ENCODE measurements at regions not wholly inside any gene's neighbourhood (a gene's known extent, or its start where the extent isn't known, plus 50 kb on each side); places are given as distances from the start of the nearest gene placed in this dataset.

DNA sequence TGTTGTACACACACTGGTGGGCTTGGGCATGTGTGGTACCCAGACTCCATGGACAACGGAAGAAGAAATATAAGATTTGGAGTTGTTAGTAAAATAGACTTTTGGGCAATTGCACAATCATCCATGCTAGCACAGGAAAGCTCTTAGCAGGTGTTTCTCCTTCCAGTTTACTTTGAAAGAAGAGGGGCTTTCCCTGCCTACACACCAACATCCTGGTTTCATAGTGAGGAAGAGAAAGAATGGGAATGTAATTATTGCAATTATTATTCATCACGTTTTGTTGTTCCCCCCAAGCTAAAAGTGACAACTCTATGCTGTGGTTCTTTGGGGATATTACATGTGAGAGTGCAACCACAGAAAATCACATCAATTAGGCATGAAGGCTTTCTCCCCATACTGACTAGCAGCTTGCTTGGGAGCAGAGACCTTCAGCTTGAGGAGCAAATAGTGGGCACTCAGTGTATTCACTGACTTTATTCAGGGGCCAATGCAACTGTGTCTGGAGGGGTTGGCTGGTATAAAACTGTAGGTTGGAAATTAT is 57.2 kb upstream of the PUDP start:
- intact Hi-C loops (cut with DNase I): no loop called here
- H3K9me3 ChIP-seq: no peaks in the 10 kb centered on the region

GRCh38 chrX:7204619-7205018 is 56.7 kb upstream of the PUDP start:
- H3K27me3 ChIP-seq: no peaks in the 10 kb centered on the region
- H3K27ac ChIP-seq: no peak overlapping the region
- H3K4me3 ChIP-seq: no peak overlapping the region
- H3K4me1 ChIP-seq: no peaks in the 10 kb centered on the region
- H3K36me3 ChIP-seq: no peaks in the 10 kb centered on the region
- H3K9me3 ChIP-seq: no peaks in the 10 kb centered on the region
- DNase-seq (ENCODE audit: low spot score in 2 of 2): no peak
- intact Hi-C loops (cut with DNase I): no loop called here
- TF ChIP-seq, protein P1, sequence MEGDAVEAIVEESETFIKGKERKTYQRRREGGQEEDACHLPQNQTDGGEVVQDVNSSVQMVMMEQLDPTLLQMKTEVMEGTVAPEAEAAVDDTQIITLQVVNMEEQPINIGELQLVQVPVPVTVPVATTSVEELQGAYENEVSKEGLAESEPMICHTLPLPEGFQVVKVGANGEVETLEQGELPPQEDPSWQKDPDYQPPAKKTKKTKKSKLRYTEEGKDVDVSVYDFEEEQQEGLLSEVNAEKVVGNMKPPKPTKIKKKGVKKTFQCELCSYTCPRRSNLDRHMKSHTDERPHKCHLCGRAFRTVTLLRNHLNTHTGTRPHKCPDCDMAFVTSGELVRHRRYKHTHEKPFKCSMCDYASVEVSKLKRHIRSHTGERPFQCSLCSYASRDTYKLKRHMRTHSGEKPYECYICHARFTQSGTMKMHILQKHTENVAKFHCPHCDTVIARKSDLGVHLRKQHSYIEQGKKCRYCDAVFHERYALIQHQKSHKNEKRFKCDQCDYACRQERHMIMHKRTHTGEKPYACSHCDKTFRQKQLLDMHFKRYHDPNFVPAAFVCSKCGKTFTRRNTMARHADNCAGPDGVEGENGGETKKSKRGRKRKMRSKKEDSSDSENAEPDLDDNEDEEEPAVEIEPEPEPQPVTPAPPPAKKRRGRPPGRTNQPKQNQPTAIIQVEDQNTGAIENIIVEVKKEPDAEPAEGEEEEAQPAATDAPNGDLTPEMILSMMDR (IDR thresholded peaks at IDR 0.05): no peak

More for the DNA sequence above, 57.2 kb upstream of the PUDP start:
- no peak overlapping the region for H3K27ac ChIP-seq
- H3K36me3 ChIP-seq: no peaks in the 10 kb centered on the region
- TF ChIP-seq, protein P1 (IDR thresholded peaks at IDR 0.05): no peak
- no peak overlapping the region for H3K4me3 ChIP-seq
- no peaks in the 10 kb centered on the region for H3K27me3 ChIP-seq
- DNase-seq (ENCODE audit: low spot score in 2 of 2): no peak
- H3K4me1 ChIP-seq: no peaks in the 10 kb centered on the region

DNA sequence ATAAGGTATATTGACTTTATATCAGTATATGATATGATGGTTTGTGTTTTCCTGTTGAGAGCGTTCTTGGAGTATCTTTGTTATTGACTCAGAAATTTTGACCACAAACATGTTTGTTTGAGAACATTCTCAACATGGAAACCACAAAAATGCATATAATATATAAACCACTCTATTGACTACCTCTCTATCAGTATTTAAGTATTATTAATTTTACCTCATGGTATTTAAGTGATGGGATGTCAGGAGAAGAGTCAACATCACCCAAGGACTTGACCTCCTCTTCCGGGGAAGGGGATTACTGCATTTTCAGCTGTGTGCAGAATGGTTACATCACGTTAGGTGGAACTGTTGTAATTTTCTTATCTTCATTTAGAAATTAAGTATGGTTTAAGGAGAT is 54.3 kb upstream of the PUDP start:
- Histone ChIP-seq H3K36me3 (no peaks in the 10 kb centered on the region), H3K27ac (no peak overlapping the region), H3K4me1 (no peaks in the 10 kb centered on the region), H3K27me3 (no peaks in the 10 kb centered on the region), H3K4me3 (no peak overlapping the region), H3K9me3 (no peaks in the 10 kb centered on the region)
- intact Hi-C loops (cut with DNase I): no loop called here
- TF ChIP-seq, protein P1 (IDR thresholded peaks at IDR 0.05): no peak
- no peak for DNase-seq (ENCODE audit: low spot score in 2 of 2)

DNA sequence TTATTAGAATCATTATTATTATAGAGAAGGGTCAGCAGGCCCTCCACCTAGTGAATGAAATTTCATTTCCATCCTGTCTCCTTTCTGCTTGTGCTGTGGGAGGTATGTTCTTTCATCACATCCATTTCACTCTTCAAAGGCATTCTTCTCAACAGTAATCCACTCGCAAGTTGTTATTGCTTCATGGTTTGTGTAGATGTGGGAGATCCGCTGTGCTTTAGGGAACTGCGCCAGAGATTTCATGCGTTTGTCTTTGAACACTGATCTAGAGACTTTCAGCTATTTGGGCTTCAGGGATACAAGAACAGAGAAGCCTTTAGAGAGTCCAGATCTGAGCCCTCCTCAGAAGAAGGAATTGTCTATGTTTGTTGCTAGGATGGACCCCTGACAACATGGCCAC is 53.5 kb upstream of the PUDP start:
- H3K4me1 ChIP-seq: no peaks in the 10 kb centered on the region

GRCh38 chrX:7198499-7198898 is 50.5 kb upstream of the PUDP start:
- no peaks in the 10 kb centered on the region for H3K36me3 ChIP-seq
- no peak for DNase-seq (ENCODE audit: low spot score in 2 of 2)
- H3K27ac ChIP-seq: no peak overlapping the region
- TF ChIP-seq, protein P1 (IDR thresholded peaks at IDR 0.05): no peak
- H3K4me3 ChIP-seq: no peak overlapping the region
- intact Hi-C loops (cut with DNase I): no loop called here
- no peaks in the 10 kb centered on the region for H3K27me3 ChIP-seq
- no peaks in the 10 kb centered on the region for H3K4me1 ChIP-seq
- no peaks in the 10 kb centered on the region for H3K9me3 ChIP-seq

More for the DNA sequence above, 53.5 kb upstream of the PUDP start:
- H3K27ac ChIP-seq: no peak overlapping the region
- no peaks in the 10 kb centered on the region for H3K27me3 ChIP-seq
- intact Hi-C loops (cut with DNase I): no loop called here
- TF ChIP-seq, protein P1 (IDR thresholded peaks at IDR 0.05): no peak
- H3K36me3 ChIP-seq: no peaks in the 10 kb centered on the region
- H3K4me3 ChIP-seq: no peak overlapping the region
- DNase-seq (ENCODE audit: low spot score in 2 of 2): no peak
- H3K9me3 ChIP-seq: no peaks in the 10 kb centered on the region
